ENCODE measurements at regions not wholly inside any gene's neighbourhood (a gene's known extent, or its start where the extent isn't known, plus 50 kb on each side); places are given as distances from the start of the nearest gene placed in this dataset.

DNA sequence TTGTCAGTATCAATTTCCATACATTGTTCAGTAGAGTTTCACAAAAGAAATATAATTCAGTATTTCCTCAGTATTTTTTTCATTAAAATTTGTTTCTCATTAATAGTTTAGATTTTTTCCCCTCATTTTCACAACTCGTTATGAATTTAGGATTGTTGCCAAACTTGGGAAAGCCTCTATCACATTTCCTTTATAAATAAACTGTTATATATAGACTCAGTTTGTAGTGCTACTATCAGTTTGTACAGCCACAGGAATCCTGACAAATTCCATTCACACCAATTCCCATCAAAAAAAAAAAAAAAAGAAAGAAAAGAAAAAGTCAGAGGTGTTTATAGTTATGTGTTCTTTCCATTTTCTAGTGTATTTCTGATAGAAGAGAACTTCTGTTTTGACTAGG is 123.3 kb upstream of the DCC start:
- H3K9me3 ChIP-seq (replicated peaks in 1 of 2; ENCODE audit: control insufficient read depth in 2 of 2, insufficient read depth in 1 of 2, low read depth in 1 of 2, low read length in 2 of 2) = no peaks in the 10 kb centered on the region
- no peak overlapping the region for H3K9ac ChIP-seq (ENCODE audit: low read depth, low read length, poor library complexity)
- H2AK5ac ChIP-seq (ENCODE audit: low read depth, low read length) = no peak overlapping the region
- H3K27me3 ChIP-seq (ENCODE audit: control insufficient read depth in 3 of 3, insufficient read depth in 3 of 3, low read depth in 1 of 3, low read length in 3 of 3) = no peaks in the 10 kb centered on the region
- no peak overlapping the region for H3K27ac ChIP-seq (replicated peaks; ENCODE audit: low read length)
- H2BK120ac ChIP-seq (ENCODE audit: low read depth, low read length) = no peak overlapping the region
- no peak overlapping the region for H2BK12ac ChIP-seq (ENCODE audit: low read length)
- no peak overlapping the region for H2BK5ac ChIP-seq (ENCODE audit: low read length)
- WGBS, 2 donors (ENCODE audit: extremely low coverage in 2 of 2, insufficient read length in 2 of 2, insufficient replicate concordance in 1 of 2) = no CpG with 5 or more reads among the region's 1 CpG
- no peak overlapping the region for H3K4me3 ChIP-seq (ENCODE audit: low read length in 2 of 2)
- no peak overlapping the region for H2BK15ac ChIP-seq (ENCODE audit: low read length)
- no peak overlapping the region for H4K8ac ChIP-seq (ENCODE audit: low read depth, low read length)
- no peak overlapping the region for H3K18ac ChIP-seq (ENCODE audit: low read length)
- H2AFZ ChIP-seq (ENCODE audit: low read length) = no peak overlapping the region
- no peak overlapping the region for H3K4ac ChIP-seq (ENCODE audit: low read length)
- H3K36me3 ChIP-seq (replicated peaks in 1 of 2; ENCODE audit: control insufficient read depth in 2 of 2, insufficient read depth in 2 of 2, low read length in 2 of 2) = no peaks in the 10 kb centered on the region
- H3K4me1 ChIP-seq (ENCODE audit: control insufficient read depth in 2 of 2, insufficient read depth in 1 of 2, low read depth in 1 of 2, low read length in 2 of 2) = no peaks in the 10 kb centered on the region
- H3K4me2 ChIP-seq (ENCODE audit: insufficient read depth, low read length, poor library complexity, severe bottlenecking) = no peak overlapping the region
- no peak for DNase-seq (ENCODE audit: low spot score)
- no peak overlapping the region for H3K14ac ChIP-seq (ENCODE audit: low read length)
- H4K91ac ChIP-seq (ENCODE audit: low read depth, low read length, poor library complexity) = no peak overlapping the region
- H3K79me1 ChIP-seq (ENCODE audit: low read depth, low read length) = no peaks in the 10 kb centered on the region
- H3K23ac ChIP-seq (ENCODE audit: low read depth, low read length, poor library complexity) = no peak overlapping the region

- no peak overlapping the region for H2AFZ ChIP-seq (ENCODE audit: low read length)
- H3K4me2 ChIP-seq (ENCODE audit: insufficient read depth, low read length, poor library complexity, severe bottlenecking) = no peak overlapping the region
- no peaks in the 10 kb centered on the region for H3K9me3 ChIP-seq (replicated peaks in 1 of 2; ENCODE audit: control insufficient read depth in 2 of 2, insufficient read depth in 1 of 2, low read depth in 1 of 2, low read length in 2 of 2)
- no peak overlapping the region for H3K27ac ChIP-seq (replicated peaks; ENCODE audit: low read length)
- no peaks in the 10 kb centered on the region for H3K36me3 ChIP-seq (replicated peaks in 1 of 2; ENCODE audit: control insufficient read depth in 2 of 2, insufficient read depth in 2 of 2, low read length in 2 of 2)
- H2AK5ac ChIP-seq (ENCODE audit: low read depth, low read length) = no peak overlapping the region
- no peak overlapping the region for H3K23ac ChIP-seq (ENCODE audit: low read depth, low read length, poor library complexity)
- peaks cover 0 to 2% (median 0%) of the 10 kb centered on the region in 3 experiments for H3K27me3 ChIP-seq (ENCODE audit: control insufficient read depth in 3 of 3, insufficient read depth in 3 of 3, low read depth in 1 of 3, low read length in 3 of 3)
- no peak overlapping the region for H2BK15ac ChIP-seq (ENCODE audit: low read length)
- H2BK12ac ChIP-seq (ENCODE audit: low read length) = no peak overlapping the region
- H2BK120ac ChIP-seq (ENCODE audit: low read depth, low read length) = no peak overlapping the region
- no peak overlapping the region for H4K8ac ChIP-seq (ENCODE audit: low read depth, low read length)
- H3K4me3 ChIP-seq (ENCODE audit: low read length in 2 of 2) = no peak overlapping the region
- no peak overlapping the region for H2BK5ac ChIP-seq (ENCODE audit: low read length)
- H3K18ac ChIP-seq (ENCODE audit: low read length) = no peak overlapping the region
- no CpG with 5 or more reads among the region's 3 CpGs for WGBS, 2 donors (ENCODE audit: extremely low coverage in 2 of 2, insufficient read length in 2 of 2, insufficient replicate concordance in 1 of 2)
- no peak overlapping the region for H3K14ac ChIP-seq (ENCODE audit: low read length)
- no peaks in the 10 kb centered on the region for H3K79me1 ChIP-seq (ENCODE audit: low read depth, low read length)
- H3K9ac ChIP-seq (ENCODE audit: low read depth, low read length, poor library complexity) = no peak overlapping the region
- no peak overlapping the region for H3K4ac ChIP-seq (ENCODE audit: low read length)
- DNase-seq (ENCODE audit: low spot score) = no peak
- no peak overlapping the region for H4K91ac ChIP-seq (ENCODE audit: low read depth, low read length, poor library complexity)
- H3K4me1 ChIP-seq (ENCODE audit: control insufficient read depth in 2 of 2, insufficient read depth in 1 of 2, low read depth in 1 of 2, low read length in 2 of 2) = peaks cover 0 to 4% of the 10 kb centered on the region in 2 donors
Observed at GRCh38 chr18:52219102-52219501, 120.9 kb upstream of the DCC start.

DNA sequence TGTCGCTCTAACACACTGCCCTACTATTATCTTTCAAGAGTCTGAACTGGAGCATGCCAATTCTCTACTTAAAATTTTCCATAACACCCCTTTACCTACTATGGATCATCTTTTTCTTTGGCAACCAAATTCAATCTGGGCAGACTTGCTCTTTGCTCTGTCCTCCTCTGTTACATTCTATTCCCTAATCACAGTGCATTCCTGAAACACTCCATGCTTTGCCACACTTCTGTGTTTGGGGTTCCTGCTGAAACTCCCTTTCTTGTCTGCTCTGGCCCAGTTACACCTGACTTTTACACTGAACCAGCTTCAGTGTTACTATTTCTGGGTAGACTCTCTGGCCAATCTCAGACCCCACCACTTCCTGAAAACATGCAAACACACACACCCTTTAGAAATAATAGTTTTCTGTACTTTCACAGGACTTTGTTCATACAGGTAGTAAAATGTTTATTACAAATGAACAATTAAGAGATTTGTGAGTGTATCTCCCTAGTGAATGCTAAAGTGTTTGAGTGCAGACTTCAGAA is 119.9 kb upstream of the DCC start:
- Histone ChIP-seq H3K4ac (ENCODE audit: low read length) (no peak overlapping the region), H3K27me3 (ENCODE audit: control insufficient read depth in 3 of 3, insufficient read depth in 3 of 3, low read depth in 1 of 3, low read length in 3 of 3) (peaks cover 0 to 2% (median 0%) of the 10 kb centered on the region in 3 experiments), H3K79me1 (ENCODE audit: low read depth, low read length) (no peaks in the 10 kb centered on the region), H2AFZ (ENCODE audit: low read length) (no peak overlapping the region), H2BK12ac (ENCODE audit: low read length) (no peak overlapping the region), H3K14ac (ENCODE audit: low read length) (no peak overlapping the region), H3K36me3 (replicated peaks in 1 of 2; ENCODE audit: control insufficient read depth in 2 of 2, insufficient read depth in 2 of 2, low read length in 2 of 2) (no peaks in the 10 kb centered on the region), H3K4me1 (ENCODE audit: control insufficient read depth in 2 of 2, insufficient read depth in 1 of 2, low read depth in 1 of 2, low read length in 2 of 2) (peaks cover 0 to 4% of the 10 kb centered on the region in 2 donors), H2BK5ac (ENCODE audit: low read length) (no peak overlapping the region), H2BK15ac (ENCODE audit: low read length) (no peak overlapping the region), H3K18ac (ENCODE audit: low read length) (no peak overlapping the region), H3K27ac (replicated peaks; ENCODE audit: low read length) (no peak overlapping the region), H3K4me2 (ENCODE audit: insufficient read depth, low read length, poor library complexity, severe bottlenecking) (no peak overlapping the region), H2BK120ac (ENCODE audit: low read depth, low read length) (no peak overlapping the region), H4K8ac (ENCODE audit: low read depth, low read length) (no peak overlapping the region), H4K91ac (ENCODE audit: low read depth, low read length, poor library complexity) (no peak overlapping the region), H3K9me3 (replicated peaks in 1 of 2; ENCODE audit: control insufficient read depth in 2 of 2, insufficient read depth in 1 of 2, low read depth in 1 of 2, low read length in 2 of 2) (no peaks in the 10 kb centered on the region), H2AK5ac (ENCODE audit: low read depth, low read length) (no peak overlapping the region), H3K9ac (ENCODE audit: low read depth, low read length, poor library complexity) (no peak overlapping the region), H3K4me3 (ENCODE audit: low read length in 2 of 2) (no peak overlapping the region), H3K23ac (ENCODE audit: low read depth, low read length, poor library complexity) (no peak overlapping the region)
- no CpG with 5 or more reads among the region's 1 CpG for WGBS, 2 donors (ENCODE audit: extremely low coverage in 2 of 2, insufficient read length in 2 of 2, insufficient replicate concordance in 1 of 2)
- DNase-seq (ENCODE audit: low spot score) = no peak

GRCh38 chr18:52222211-52222610 is 117.8 kb upstream of the DCC start:
- no peak overlapping the region for H3K14ac ChIP-seq (ENCODE audit: low read length)
- no peak overlapping the region for H2AK5ac ChIP-seq (ENCODE audit: low read depth, low read length)
- H4K8ac ChIP-seq (ENCODE audit: low read depth, low read length) = no peak overlapping the region
- no peak overlapping the region for H2AFZ ChIP-seq (ENCODE audit: low read length)
- no peak overlapping the region for H3K4ac ChIP-seq (ENCODE audit: low read length)
- H3K4me1 ChIP-seq (ENCODE audit: control insufficient read depth in 2 of 2, insufficient read depth in 1 of 2, low read depth in 1 of 2, low read length in 2 of 2) = peaks cover 0 to 4% of the 10 kb centered on the region in 2 donors
- H3K18ac ChIP-seq (ENCODE audit: low read length) = no peak overlapping the region
- no peaks in the 10 kb centered on the region for H3K79me1 ChIP-seq (ENCODE audit: low read depth, low read length)
- no peaks in the 10 kb centered on the region for H3K36me3 ChIP-seq (replicated peaks in 1 of 2; ENCODE audit: control insufficient read depth in 2 of 2, insufficient read depth in 2 of 2, low read length in 2 of 2)
- H3K27ac ChIP-seq (replicated peaks; ENCODE audit: low read length) = no peak overlapping the region
- H2BK15ac ChIP-seq (ENCODE audit: low read length) = no peak overlapping the region
- H3K9ac ChIP-seq (ENCODE audit: low read depth, low read length, poor library complexity) = no peak overlapping the region
- peaks cover 0 to 2% (median 0%) of the 10 kb centered on the region in 3 experiments for H3K27me3 ChIP-seq (ENCODE audit: control insufficient read depth in 3 of 3, insufficient read depth in 3 of 3, low read depth in 1 of 3, low read length in 3 of 3)
- no peak overlapping the region for H3K23ac ChIP-seq (ENCODE audit: low read depth, low read length, poor library complexity)
- H2BK12ac ChIP-seq (ENCODE audit: low read length) = no peak overlapping the region
- H3K9me3 ChIP-seq (replicated peaks in 1 of 2; ENCODE audit: control insufficient read depth in 2 of 2, insufficient read depth in 1 of 2, low read depth in 1 of 2, low read length in 2 of 2) = no peaks in the 10 kb centered on the region
- H4K91ac ChIP-seq (ENCODE audit: low read depth, low read length, poor library complexity) = no peak overlapping the region
- H3K4me3 ChIP-seq (ENCODE audit: low read length in 2 of 2) = no peak overlapping the region
- no peak overlapping the region for H2BK120ac ChIP-seq (ENCODE audit: low read depth, low read length)
- H3K4me2 ChIP-seq (ENCODE audit: insufficient read depth, low read length, poor library complexity, severe bottlenecking) = no peak overlapping the region
- H2BK5ac ChIP-seq (ENCODE audit: low read length) = no peak overlapping the region
- no CpG with 5 or more reads among the region's 2 CpGs for WGBS, 2 donors (ENCODE audit: extremely low coverage in 2 of 2, insufficient read length in 2 of 2, insufficient replicate concordance in 1 of 2)
- no peak for DNase-seq (ENCODE audit: low spot score)
